SIG-M5 treated with dmso at 0.1 percent for 504 hours (cell line): ENCODE measurements at regions not wholly inside any gene's neighbourhood (a gene's known extent, or its start where the extent isn't known, plus 50 kb on each side); places are given as distances from the start of the nearest gene placed in this dataset.
"Not testable (repeated sequence)": the region's sequence is repeated elsewhere in the genome, so short reads cannot be mapped to it uniquely, and the experiment has no call there.

Experiments used
- DNase-seq: peaks from one replicate; lab custom pipeline; 2025; ENCODE audit not compliant: unreplicated experiment; lab: John Stamatoyannopoulos, UW

- DNase-seq = no peak
Observed at GRCh38 chr2:36235882-36236281, 119.7 kb upstream of the CRIM1 start.

- no peak for DNase-seq
Observed at GRCh38 chr2:36235426-36235825, 120.2 kb upstream of the CRIM1 start.

DNA sequence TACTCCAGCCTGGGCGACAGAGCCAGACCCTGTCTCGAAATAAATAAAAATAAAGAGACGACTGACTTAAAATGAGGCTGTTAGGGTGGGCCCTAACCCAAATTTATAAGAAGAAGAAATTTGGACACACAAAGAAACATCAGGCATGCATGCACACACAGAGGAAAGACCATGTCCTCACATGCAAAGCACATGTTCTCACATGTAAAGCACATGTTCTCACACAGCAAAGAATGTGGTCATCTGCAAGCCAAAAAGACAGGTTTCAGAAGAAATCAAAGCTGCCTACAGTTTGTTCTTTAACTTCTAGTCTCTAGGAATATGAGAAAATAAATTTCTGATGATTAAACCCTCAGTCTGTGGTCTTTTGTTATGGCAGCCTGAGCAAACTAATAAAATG, 132.3 kb upstream of the CRIM1 start:
- DNase-seq = no peak

- no peak for DNase-seq
Observed at GRCh38 chr2:36222485-36222884, 133.1 kb upstream of the CRIM1 start.

GRCh38 chr2:36214691-36215090, 140.9 kb upstream of the CRIM1 start:
- no peak for DNase-seq

DNA sequence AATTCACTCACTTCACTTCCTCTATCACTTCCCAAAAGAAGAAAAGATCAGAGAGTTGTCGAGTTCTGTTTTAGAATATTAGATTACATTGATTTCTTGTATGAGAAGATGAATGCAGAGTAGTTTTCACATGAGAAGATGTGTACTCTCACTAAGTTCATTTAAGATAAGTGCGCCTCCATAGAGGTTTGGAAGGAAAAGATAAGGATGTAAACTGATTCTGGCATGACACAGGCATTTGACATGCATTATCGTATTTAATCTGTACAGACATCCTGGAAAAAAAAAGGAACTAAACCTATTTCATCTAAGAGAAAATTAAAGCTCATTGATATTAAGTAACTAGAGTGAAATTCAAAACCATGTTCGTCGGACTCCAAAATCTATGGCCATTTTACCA, 152.2 kb upstream of the CRIM1 start:
- DNase-seq = no peak

- no peak for DNase-seq
Observed at GRCh38 chr2:36197181-36197971, 158.2 kb upstream of the CRIM1 start.

DNA sequence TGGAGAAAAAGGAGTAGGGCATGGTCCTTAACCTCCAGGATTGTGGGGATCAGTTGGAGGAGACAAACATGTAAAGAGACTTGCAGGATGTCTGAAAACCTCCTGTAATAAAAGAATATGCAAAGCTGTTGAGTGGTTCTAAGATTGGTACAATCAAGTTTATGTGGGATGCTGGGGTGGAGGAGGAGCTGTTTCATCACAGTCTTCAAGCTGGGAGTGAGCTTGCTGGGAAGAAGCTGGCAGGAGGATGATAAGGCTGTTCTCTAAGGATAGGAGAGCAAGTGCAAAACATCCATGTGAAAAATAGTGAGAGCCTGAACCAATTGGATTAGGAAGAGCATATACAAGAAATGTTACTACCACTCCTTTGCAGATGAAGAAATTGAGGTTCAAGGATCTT, 161.9 kb upstream of the CRIM1 start:
- DNase-seq = no peak

DNA sequence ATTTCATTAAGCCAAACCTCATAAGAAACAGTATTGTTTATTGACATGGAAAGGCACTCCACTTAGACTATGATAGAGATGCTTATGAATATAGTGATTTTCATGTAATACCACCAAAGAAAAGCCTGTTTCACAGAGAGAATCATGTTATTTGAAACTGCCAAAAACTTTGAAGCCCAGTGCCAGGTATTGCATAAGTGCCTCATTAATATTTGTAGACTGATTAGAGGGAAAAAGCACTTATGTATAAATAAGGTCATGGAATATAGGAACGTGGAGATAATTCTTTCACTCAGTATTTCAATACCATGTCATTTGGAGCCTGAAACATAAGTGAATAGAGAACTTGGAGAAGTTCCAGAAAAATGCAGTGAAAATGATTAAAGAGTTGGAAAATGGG, 162.6 kb upstream of the CRIM1 start:
- DNase-seq = no peak

GRCh38 chr2:36190097-36190496, 165.5 kb upstream of the CRIM1 start:
- no peak for DNase-seq

- DNase-seq = no peak
Observed at GRCh38 chr2:36185624-36186023, 170.0 kb upstream of the CRIM1 start.

DNA sequence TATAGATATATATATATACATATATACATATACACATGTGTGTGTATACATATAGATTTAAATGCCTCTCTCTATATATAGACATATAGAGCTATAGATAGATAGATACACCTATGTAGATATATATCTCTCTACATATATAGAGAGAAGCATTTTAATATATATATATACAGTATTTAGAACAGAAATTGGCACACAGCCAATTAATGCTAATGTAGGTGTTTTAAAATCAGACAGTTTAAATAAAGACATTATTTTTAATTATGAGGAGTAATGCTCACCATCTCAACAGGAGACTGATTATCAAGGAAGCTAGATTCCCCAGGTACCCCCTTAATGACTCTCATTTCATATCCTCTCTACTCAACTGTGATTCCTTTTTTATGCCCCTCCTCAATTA, 170.7 kb upstream of the CRIM1 start:
- no peak for DNase-seq

DNA sequence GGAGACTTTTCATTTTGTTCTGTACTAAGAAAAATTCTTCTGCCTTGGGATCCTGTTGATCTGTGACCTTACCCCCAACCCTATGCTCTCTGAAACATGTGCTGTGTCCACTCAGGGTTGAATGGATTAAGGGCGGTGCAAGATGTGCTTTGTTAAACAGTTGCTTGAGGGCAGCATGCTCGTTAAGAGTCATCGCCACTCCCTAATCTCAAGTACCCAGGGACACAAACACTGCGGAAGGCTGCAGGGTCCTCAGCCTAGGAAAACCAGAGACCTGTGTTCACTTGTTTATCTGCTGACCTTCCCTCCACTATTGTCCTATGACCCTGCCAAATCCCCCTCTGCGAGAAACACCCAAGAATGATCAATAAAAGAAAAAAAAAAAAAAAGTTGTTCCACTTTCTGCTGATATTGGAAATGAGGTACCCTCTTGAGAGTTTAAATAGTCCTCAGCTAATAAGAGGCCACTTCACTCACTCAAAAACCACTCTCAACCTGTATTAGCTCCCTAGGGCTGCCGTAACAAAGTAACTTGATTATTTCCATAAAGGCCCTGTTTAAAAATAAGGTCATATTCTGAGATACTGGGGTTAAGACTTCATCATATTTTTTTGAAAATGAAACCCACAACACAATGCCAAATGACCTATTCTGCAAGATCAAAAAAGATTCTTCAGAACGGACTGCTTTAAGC, 174.6 kb upstream of the CRIM1 start:
- DNase-seq = not testable (repeated sequence)

DNA sequence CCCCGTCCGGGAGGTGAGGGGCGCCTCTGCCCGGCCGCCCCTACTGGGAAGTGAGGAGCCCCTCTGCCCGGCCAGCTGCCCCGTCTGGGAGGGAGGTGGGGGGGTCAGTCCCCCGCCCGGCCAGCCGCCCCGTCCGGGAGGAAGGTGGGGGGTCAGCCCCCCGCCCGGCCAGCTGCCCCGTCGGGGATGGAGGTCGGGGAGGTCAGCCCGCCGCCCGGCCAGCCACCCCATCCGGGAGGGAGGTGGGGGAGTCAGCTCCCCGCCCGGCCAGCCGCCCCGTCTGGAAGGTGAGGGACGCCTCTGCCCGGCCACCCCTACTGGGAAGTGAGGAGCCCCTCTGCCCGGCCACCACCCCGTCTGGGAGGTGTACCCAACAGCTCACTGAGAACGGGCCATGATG, 175.3 kb upstream of the CRIM1 start:
- DNase-seq = not testable (repeated sequence)

GRCh38 chr2:36179668-36180269, 175.8 kb upstream of the CRIM1 start:
- DNase-seq = not testable (repeated sequence)

DNA sequence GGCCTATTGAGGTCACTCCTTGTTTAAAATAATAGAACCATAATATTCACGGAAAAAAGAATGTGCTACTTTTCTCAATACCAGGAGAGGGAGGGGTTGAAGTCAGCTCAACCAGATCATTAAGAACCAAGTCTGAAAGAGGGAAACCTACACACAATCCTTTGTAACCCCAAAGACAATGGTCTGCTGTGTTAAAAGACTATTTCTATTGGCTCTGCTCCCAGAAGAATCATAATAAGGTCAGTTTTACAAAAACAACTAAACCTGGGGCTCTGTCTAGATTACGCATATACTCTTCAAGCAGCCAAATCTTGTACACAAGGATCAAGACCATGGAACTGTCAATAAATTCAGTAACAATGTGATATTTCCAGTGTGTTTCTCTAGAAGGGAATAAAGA, 177.2 kb upstream of the CRIM1 start:
- no peak for DNase-seq

GRCh38 chr2:36177282-36177681, 178.3 kb upstream of the CRIM1 start:
- no peak for DNase-seq

GRCh38 chr2:36174920-36175319, 180.7 kb upstream of the CRIM1 start:
- no peak for DNase-seq

DNA sequence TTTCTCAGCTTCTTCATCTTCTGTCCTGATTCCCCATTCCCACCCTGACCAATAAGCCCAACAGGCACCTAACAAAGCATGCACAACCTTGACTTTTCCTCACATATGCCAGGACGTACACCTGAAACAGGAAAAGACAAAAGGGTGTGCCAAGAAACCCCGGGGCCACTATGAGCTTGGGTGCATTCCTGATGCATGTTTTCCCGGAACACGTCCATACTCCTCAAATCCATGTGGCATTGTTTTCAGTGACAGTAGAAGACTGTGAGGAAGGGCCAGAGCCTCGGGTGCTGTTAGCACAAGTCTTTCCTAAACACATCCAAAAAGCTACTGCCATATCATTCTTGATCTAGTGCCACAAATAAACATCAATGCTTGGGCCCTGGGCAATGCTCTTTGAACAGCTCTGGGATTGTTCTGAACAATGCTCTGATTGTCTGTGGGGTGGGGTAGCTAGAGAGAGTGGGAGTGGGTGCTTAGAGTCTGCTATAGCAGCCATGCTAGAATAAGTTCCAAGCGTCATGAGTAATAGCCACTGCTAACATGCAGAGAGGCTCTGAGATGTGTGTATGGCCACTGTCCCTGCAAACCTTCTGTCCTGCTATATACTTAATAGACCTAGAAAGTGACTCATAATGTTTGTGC, 181.7 kb upstream of the CRIM1 start:
- no peak for DNase-seq

DNA sequence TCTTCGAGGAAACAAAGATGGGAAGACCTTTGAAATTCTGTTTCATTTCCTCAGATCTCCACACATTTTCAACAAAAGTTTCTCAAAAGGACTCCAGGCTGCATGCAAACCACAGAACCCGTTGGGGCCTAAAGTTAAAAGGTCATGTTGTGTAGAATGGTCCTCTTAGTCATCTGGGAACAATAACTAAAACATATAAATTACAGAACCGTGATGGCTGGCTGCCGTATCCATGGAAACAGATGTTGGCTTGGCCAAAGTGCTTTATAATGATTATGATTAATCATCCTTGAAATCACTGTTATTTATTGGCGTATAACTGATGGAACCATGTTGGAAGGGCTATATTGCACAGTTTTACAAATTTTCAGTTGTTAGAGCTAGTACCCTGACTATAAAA, 182.8 kb upstream of the CRIM1 start:
- no peak for DNase-seq

- no peak for DNase-seq
Observed at GRCh38 chr2:36170805-36171204, 184.8 kb upstream of the CRIM1 start.

GRCh38 chr2:36169843-36170242, 185.7 kb upstream of the CRIM1 start:
- no peak for DNase-seq
